HG03575 (cell line): ENCODE measurements at regions not wholly inside any gene's neighbourhood (a gene's known extent, or its start where the extent isn't known, plus 50 kb on each side); places are given as distances from the start of the nearest gene placed in this dataset.

Source experiments
- ATAC-seq: cut with Tn5 transposase; IDR thresholded peaks from one replicate; pipeline ENCODE4 v1.9.1; 2021; ENCODE audit not compliant: unreplicated experiment, insufficient number of reproducible peaks, low FRiP score; ENCODE audit errors: extremely low read depth

DNA sequence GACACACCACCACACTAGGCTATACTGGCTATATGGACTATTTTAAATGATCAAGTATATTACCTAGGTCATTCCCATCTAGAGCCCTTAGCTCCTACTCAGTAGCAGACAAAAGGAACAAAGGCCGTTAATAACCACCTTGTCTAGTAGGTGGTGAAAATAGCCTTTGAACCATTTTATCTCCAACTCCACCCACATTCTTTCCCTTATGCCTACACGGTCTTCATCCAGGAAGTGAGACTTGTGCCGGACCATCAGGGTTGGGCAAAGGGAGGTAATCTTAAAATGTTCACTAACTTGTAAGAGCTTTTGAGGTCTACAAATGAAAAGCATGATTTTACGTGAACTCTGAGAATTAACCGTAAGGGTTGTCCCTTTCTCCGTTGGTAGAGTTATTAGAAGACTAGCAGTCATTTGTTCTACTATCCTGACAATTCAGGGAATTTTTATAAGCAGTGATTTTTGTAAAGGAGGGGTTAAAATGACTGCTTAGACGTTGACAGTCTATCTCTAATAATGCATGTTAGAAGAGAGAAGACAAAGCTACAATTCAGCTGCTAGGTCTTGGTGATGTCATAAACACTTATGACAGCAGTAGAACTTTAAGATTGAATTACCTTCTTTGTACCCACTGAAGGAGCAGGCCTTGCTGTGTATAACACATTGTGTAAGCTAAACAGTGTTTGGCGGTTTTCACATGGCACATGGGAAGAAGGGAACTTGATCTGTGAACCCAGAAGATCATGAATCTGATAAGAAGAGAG, 371.8 kb upstream of the JAG1 start:
- no peak for ATAC-seq

DNA sequence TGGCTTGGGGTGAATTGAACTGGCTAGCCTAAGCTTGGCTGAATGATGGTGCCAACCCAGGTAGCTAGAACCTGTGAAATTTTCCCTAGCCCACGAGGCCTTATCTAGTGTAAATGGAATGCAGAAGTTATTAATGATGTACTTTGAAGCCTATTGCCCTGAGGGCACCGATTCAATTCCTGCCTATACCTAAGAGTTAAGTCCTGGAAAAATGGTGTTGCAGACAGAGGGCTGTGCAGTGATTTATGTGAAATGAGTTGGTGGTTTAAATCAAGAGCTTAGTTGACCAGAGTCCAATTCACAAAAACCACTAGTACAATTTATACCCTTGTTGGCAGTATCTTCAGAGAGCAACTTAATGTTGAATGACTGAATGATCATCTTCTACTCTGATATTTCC, 373.8 kb upstream of the JAG1 start:
- ATAC-seq, result no peak

DNA sequence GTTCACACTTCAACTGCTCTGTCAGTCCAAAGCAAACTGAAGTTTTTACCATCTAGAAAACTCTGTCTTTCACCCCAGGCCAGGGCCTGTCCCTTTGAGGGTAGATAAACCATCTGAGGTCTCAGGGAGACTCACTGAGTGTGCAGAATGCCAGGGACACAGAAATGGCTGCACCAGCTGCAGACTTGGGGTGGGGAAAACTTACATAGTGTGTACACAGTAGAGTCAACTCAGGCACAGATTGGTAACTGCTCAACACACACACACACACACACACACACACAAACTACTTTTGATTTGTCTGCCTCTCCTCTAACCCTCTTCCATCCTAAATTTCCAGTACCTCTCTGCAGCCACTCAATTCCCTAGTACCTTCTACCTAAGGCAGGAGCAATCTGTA, 374.9 kb upstream of the JAG1 start:
- ATAC-seq, result no peak

GRCh38 chr20:11050350-11050749, 376.6 kb upstream of the JAG1 start:
- ATAC-seq, result no peak

- ATAC-seq, result no peak
Measured at GRCh38 chr20:11051136-11051535, 377.3 kb upstream of the JAG1 start.

DNA sequence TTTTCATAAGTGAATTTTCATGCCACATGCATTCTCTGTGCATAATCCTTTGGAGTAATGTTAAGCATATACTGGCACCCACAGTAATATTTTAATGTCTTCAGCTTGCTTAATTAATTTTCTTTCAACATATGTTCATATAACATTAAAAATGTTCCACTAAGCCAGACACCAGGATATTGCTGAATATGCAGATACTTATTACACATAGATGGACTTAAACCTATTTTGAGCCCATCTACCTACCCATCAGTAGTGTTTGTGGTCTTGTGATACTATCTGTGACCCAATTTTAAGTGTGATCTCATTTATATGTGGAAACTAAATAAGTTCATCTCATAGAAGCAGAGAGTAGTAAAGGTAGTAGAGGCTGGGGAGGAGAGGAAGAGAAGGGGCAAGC, 379.5 kb upstream of the JAG1 start:
- ATAC-seq, result no peak

DNA sequence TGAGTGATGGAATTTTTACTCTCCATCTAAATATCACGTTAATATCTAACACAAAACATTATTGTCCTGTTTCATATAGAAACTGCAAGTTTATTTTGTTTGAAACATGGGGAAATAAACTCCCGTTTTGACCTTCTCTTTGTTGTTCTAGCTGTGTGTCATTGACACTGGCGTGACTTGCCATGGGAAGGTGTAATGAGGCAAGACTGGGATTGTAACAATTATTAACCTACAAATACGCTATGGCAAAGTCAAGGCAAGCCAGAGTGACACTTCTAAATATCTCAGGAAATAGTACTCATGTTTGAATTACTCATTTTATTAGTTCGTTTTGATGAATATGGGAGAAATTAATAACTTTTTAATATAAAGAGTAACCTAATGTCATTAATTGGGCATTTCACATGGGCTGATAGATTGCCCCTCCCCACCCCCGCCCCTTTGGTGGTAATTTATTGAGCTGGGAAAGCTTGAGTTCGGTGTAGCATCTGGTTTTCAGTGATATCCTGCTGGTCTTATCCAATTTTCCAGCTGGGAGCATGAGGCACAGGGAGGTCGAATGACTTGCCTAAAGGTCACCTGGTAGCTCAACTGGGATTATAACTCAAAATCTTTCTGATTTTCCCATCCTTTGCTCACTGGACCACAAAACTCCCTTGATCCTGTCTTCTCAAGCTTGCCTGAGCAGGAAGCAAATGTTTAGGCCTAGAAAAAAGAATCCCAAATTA, 380.6 kb upstream of the JAG1 start:
- ATAC-seq, result no peak

DNA sequence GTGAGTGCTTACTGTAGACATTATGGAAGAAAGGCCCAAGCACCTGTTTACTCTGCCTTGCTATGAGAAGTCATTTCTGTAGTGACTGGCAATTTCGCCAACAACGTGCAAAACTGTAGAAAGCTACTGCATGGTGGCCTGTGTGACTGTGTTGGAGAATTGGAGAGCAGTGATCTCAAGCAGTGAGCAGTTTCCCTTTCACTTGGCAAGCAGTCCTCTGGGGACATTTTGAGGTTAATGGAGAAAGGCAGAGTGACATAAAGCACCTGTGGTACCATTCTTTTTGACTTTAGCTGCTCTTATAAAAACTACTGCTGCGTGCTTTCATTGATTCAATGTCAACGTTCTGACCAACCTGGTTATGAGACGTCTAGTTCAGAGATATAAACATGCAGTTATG, 382.6 kb upstream of the JAG1 start:
- no peak for ATAC-seq

DNA sequence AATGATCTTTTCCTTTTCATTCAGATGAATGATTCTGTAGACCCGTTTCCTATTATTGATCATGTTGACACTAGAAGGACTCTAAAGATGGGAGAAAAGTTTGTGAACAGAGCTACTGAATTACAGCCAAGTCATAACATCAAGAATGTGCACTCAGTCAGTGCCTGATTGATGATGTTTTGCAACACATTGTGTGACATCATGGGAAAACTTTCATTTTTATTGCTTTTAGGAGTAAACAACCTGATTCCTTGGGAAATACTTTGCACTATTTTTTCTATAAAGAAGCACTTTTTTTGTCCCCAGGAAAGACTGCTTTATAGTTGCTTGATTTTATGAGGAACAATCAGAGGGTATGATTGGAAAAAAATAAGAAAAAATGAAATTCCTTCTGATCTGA, 383.8 kb upstream of the JAG1 start:
- no peak for ATAC-seq

- no peak for ATAC-seq
Measured at GRCh38 chr20:11059659-11060058, 385.9 kb upstream of the JAG1 start.

DNA sequence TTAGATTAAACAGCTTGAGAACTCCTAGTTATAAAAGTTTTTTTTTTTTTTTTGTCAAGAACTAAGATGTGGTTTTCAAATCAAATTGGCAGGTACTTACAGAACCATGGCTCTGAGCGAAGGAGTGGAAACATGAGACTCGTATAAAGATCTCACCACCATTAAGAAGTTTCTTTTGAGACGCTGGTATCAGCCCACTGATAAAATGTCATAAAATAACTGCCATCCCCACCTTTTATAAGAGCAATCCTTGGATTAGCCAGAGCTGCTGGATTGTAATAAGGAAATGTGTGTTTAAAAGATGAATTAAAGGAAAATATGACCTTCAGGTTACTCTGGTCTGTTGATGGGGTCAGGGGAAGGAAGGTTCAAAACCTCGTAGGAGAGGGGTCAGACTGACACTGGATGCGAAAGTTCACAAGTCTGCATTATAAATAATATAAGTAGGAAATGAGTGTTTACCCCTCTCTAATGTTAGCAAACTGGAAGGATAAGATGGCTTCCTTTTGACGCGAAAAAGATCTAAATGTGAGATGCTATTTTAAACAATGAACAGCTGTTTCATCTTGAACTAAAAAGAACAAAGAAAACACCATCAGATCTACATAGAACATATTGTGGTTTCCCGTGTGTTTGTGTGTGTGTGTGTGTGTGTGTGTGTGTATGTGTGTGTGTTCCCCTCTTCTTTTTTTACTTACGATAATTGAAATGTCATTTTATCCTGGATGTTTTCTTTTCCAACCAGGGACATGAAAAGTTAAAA, 386.8 kb upstream of the JAG1 start:
- ATAC-seq, result no peak

- ATAC-seq, result no peak
Measured at GRCh38 chr20:11063444-11063843, 389.6 kb upstream of the JAG1 start.

GRCh38 chr20:11064946-11065345, 391.1 kb upstream of the JAG1 start:
- ATAC-seq, result no peak

DNA sequence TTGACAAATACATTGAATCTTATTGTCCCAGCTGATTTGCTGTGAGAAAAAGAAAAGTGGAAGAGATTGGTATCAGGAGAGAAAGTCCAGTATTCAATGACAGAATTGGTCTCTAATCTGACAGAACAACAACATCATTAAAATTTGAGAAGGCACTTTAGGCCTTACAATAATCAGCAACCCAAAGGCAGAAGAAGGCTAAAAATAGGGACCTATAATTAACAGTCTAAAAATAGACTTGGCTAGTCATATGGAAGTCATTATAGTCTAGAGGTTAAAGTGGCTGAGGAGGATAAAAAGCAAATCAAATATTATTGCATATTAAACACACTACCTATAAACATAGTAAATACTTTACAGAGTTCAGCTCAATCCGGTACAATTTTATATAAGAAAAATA, 393.6 kb upstream of the JAG1 start:
- ATAC-seq, result no peak

DNA sequence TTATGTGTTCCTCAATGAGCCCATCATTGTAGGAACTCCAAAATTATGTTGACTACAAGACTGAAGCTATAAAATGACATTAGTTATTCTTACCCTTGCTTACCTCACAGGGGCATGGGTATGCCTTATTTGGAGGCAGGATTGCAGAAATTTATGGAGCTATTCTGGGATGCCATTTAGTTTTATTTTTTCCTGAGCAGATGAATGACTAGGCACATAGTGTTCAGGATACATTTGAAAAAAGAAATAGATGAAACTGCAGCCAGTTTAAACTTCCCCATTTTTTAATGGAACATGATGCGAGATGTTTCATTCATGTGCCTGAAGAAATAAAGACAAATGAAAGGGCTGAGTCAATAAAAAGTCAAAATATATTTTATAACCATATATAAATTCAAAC, 399.2 kb upstream of the JAG1 start:
- ATAC-seq, result no peak

DNA sequence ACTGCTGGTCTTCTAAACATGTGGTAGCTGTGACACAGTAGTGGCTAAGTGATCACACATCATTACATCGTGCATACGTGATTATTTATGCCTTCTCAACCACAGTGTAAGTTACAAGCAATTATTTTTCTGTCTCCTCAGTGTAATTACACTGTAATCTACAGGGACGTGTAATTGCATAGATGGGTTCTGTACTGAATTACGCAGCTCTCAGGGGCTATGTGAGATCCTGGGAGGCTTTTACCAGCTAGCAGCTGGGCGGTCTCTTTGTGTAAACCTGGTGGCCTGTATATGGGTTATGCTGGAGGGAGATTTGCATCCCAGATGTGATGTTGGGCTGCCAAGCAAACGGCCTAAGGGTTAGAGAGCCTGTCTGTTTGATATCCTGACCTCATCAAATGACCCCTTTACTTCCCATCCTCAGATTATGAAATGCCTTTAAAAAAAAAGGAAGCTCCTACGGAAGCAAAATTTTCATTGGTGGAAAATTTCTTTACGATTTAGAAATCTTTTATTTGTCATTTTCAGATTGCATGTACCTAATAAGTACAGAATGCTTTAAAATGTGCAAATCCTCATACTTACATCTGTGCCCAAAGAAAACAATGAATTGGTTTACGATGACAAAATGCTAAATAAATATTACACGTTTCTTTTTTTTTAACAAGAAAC, 402.8 kb upstream of the JAG1 start:
- ATAC-seq, result no peak

DNA sequence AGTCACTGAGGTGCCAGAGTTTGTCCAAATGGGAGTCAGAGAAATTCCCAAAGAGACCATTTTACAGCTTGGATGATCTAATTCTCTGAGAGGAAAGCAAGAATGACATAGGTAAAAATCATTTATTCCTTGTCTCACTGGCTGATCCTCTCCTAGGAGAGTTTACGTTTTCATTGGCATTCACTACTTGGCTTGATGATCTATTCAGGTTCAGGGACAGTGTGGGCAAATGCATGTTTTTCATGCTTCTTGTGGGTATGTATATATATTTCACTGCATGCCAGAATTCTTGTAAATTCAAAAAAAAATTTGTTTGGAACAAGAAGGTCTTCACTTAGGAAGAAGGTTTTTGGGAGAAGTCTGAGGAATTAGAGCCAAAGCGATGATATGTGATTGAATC, 403.4 kb upstream of the JAG1 start:
- ATAC-seq, result no peak

- no peak for ATAC-seq
Measured at GRCh38 chr20:11080010-11080409, 406.2 kb upstream of the JAG1 start.

- ATAC-seq, result no peak
Measured at GRCh38 chr20:11080781-11081377, 407.1 kb upstream of the JAG1 start.
